HepG2 (cell line): ENCODE measurements at regions not wholly inside any gene's neighbourhood (a gene's known extent, or its start where the extent isn't known, plus 50 kb on each side); places are given as distances from the start of the nearest gene placed in this dataset.
"Not testable (repeated sequence)": the region's sequence is repeated elsewhere in the genome, so short reads cannot be mapped to it uniquely, and the experiment has no call there.

Experiments
- ATAC-seq: fragments of 200-7000 bp; cut with Tn5 transposase; 3 replicates; pipeline ENCODE4 v1.9.1; 2020; ENCODE audit warnings: mild to moderate bottlenecking, moderate library complexity
- BruUV-seq: library from RNA; stranded (reverse); fragments of 400-500 nt; replicated peaks from 2 replicates; lab custom pipeline; 2021; lab: Mats Ljungman, UMichigan
- CTCF ChIA-PET: fragments of 300-600 bp; formaldehyde crosslinking; extraction: SDS; loops from one replicate; lab custom pipeline; 2021; ENCODE audit warnings: low total read pairs, inconsistent platforms, low intra/inter-chr PET ratio; lab: Yijun Ruan, JAX
- POLR2A ChIA-PET: fragments of 350-600 bp; sonication (Branson Sonifier 250); formaldehyde crosslinking; loops from one replicate; lab custom pipeline; 2020; ENCODE audit warnings: antibody characterized with exemption, inconsistent platforms; lab: Yijun Ruan, JAX
- DNase-seq: peaks from one replicate; pipeline ENCODE4 v3.0.0-alpha.2; 2015; ENCODE audit warnings: low spot score
- FAIRE-seq: peaks from 3 replicates; lab custom pipeline; 2011; peaks lifted over from hg19 to GRCh38; lab: Jason Lieb, UNC
- H2AFZ ChIP-seq: one replicate; pipeline ENCODE4 v1.6.1; 2011; ENCODE audit warnings: low read length, inconsistent platforms
- H3K27ac ChIP-seq: fragments of 300-600 bp; 3 replicates; pipeline ENCODE4 v1.8.0; 2011; ENCODE audit warnings: mixed run types, mild to moderate bottlenecking, mixed read lengths, low read length, inconsistent platforms; ENCODE audit not compliant: insufficient read depth; ENCODE audit errors: extremely low read length
- H3K27me3 ChIP-seq, 2 experiments: fragments of 200-600 bp in 1 of 2; 2 replicates in 1 of 2; 3 replicates in 1 of 2; pipeline versions ENCODE4 v1.6.0 to v1.8.0; 2011; ENCODE audit warnings: low read length in 2 of 2, mild to moderate bottlenecking in 2 of 2, moderate library complexity in 2 of 2, inconsistent platforms in 1 of 2; ENCODE audit not compliant: insufficient read depth in 2 of 2, control insufficient read depth in 1 of 2
- H3K36me3 ChIP-seq, 2 experiments: fragments of 200-600 bp in 1 of 2; replicated peaks in 1 of 2; 2 replicates in 1 of 2; 3 replicates in 1 of 2; pipeline versions ENCODE4 v1.5.1 to v1.8.0; 2011; ENCODE audit warnings: low read length in 2 of 2, inconsistent platforms in 1 of 2; ENCODE audit not compliant: insufficient read depth in 2 of 2, control insufficient read depth in 1 of 2
- H3K4me1 ChIP-seq: 2 replicates; pipeline ENCODE4 v1.5.1; 2012; ENCODE audit warnings: low read length, inconsistent platforms; ENCODE audit not compliant: insufficient read depth
- H3K4me2 ChIP-seq: 2 replicates; pipeline ENCODE4 v1.6.0; 2011; ENCODE audit warnings: low read depth, low read length, inconsistent platforms
- H3K4me3 ChIP-seq, 3 experiments: fragments of 200-600 bp in 1 of 3; sonication (generic), shearing (Covaris generic) in 1 of 3; replicated peaks in 1 of 3; 2 replicates each; pipeline ENCODE4 v1.5.1; 2011 to 2016; ENCODE audit warnings: low read length in 3 of 3, inconsistent platforms in 2 of 3, low read depth in 2 of 3, mild to moderate bottlenecking in 2 of 3, control low read depth in 1 of 3, mixed read lengths in 1 of 3; ENCODE audit not compliant: insufficient read depth in 1 of 3
- H3K79me2 ChIP-seq: one replicate; pipeline ENCODE4 v1.6.1; 2011; ENCODE audit warnings: low read length, inconsistent platforms; ENCODE audit not compliant: insufficient read depth
- H3K9ac ChIP-seq: 2 replicates; pipeline ENCODE4 v1.6.0; 2011; ENCODE audit warnings: mild to moderate bottlenecking, low read depth, low read length, inconsistent platforms; ENCODE audit not compliant: insufficient read depth
- H3K9me3 ChIP-seq: 2 replicates; pipeline ENCODE4 v1.5.1; 2012; ENCODE audit warnings: mild to moderate bottlenecking, low read length
- H4K20me1 ChIP-seq: 2 replicates; pipeline ENCODE4 v1.6.0; 2011; ENCODE audit warnings: inconsistent platforms, mild to moderate bottlenecking, low read length, moderate library complexity; ENCODE audit not compliant: insufficient read depth
- BCL3 ChIP-seq: sonication (generic); formaldehyde crosslinking; IDR thresholded peaks from 2 replicates; pipeline ENCODE4 v1.5.1; 2020; ENCODE audit warnings: mild to moderate bottlenecking, missing genetic modification reagents, moderate library complexity
- CBX1 ChIP-seq: IDR thresholded peaks from one replicate; pipeline ENCODE4 v1.6.1; 2016; ENCODE audit warnings: antibody characterized with exemption, low read depth
- CBX5 ChIP-seq: sonication (generic); formaldehyde crosslinking; IDR thresholded peaks from 2 replicates; pipeline ENCODE4 v1.4.0; 2020; ENCODE audit warnings: missing genetic modification reagents, borderline replicate concordance
- CCDC6 ChIP-seq: sonication (generic); formaldehyde crosslinking; IDR thresholded peaks from 2 replicates; pipeline ENCODE4 v1.8.1; 2022; ENCODE audit warnings: mild to moderate bottlenecking, missing genetic modification reagents, moderate library complexity
- DMAP1 ChIP-seq: IDR thresholded peaks from 2 replicates; pipeline ENCODE4 v1.6.1; 2016
- GLI4 ChIP-seq: sonication (generic); formaldehyde crosslinking; IDR thresholded peaks from 2 replicates; pipeline ENCODE4 v1.5.1; 2020; ENCODE audit warnings: missing genetic modification reagents, mild to moderate bottlenecking, moderate library complexity, borderline replicate concordance
- MIXL1 ChIP-seq: IDR thresholded peaks from 2 replicates; pipeline ENCODE4 v1.6.1; 2016
- NFKB2 ChIP-seq: sonication (generic); formaldehyde crosslinking; IDR thresholded peaks from 2 replicates; pipeline ENCODE4 v1.4.0; 2020; ENCODE audit warnings: missing genetic modification reagents, borderline replicate concordance
- NONO ChIP-seq, 2 experiments: fragments of 450-650 bp in 1 of 2; sonication (generic) in 1 of 2; formaldehyde crosslinking in 1 of 2; IDR thresholded peaks in 1 of 2; conservative IDR thresholded peaks in 1 of 2; 2 replicates each; pipeline versions ENCODE4 v1.6.1 to v1.8.0; 2017 to 2022; ENCODE audit warnings: mild to moderate bottlenecking in 1 of 2, missing genetic modification reagents in 1 of 2, moderate library complexity in 1 of 2
- RAD51 ChIP-seq: fragments of 450-650 bp; IDR thresholded peaks from 2 replicates; pipeline ENCODE4 v1.6.1; 2016; ENCODE audit warnings: borderline replicate concordance
- TFDP2 ChIP-seq: sonication (generic); formaldehyde crosslinking; IDR thresholded peaks from 2 replicates; pipeline ENCODE4 v1.4.0; 2020; ENCODE audit warnings: missing genetic modification reagents
- ZNF224 ChIP-seq: sonication (generic); formaldehyde crosslinking; IDR thresholded peaks from 2 replicates; pipeline ENCODE4 v1.5.0; 2020; ENCODE audit warnings: mild to moderate bottlenecking, missing genetic modification reagents
- ZNF331 ChIP-seq: sonication (generic); formaldehyde crosslinking; IDR thresholded peaks from 2 replicates; pipeline ENCODE4 v1.4.0; 2020; ENCODE audit warnings: missing genetic modification reagents
- ZUFSP ChIP-seq: sonication (generic); formaldehyde crosslinking; IDR thresholded peaks from 2 replicates; pipeline ENCODE4 v1.9.0; 2021; ENCODE audit warnings: missing genetic modification reagents, mild to moderate bottlenecking, borderline replicate concordance
- WGBS: methylation state at CpG from one replicate; pipeline ENCODE4 v1.1.6; 2017; ENCODE audit warnings: low lambda C conversion rate; 5-methylcytosine and 5-hydroxymethylcytosine counted together
- in situ Hi-C: cut with HindIII; loops from 2 replicates; pipeline ENCODE4 v1.10.0; 2017; ENCODE audit warnings: low pct_unique_long_range_greater_than_20kb; ENCODE audit not compliant: extremely low pct_ligation_motif_present
- intact Hi-C: fragments of 100-400 bp; cut with micrococcal nuclease; formaldehyde crosslinking; loops from one replicate; pipeline ENCODE4 v1.10.0; 2022; ENCODE audit not compliant: unreplicated experiment

- ATAC-seq, H3K4me1 ChIP-seq, BruUV-seq, H3K27ac ChIP-seq, intact Hi-C loops, H3K4me2 ChIP-seq, H3K4me3 ChIP-seq, CTCF ChIA-PET, POLR2A ChIA-PET, H3K9me3 ChIP-seq, H3K79me2 ChIP-seq, in situ Hi-C loops, H4K20me1 ChIP-seq, H3K27me3 ChIP-seq, H2AFZ ChIP-seq, FAIRE-seq, H3K36me3 ChIP-seq, DNase-seq, H3K9ac ChIP-seq: not testable (repeated sequence)
- WGBS, result 0% methylated on average over 1 of the region's 1 CpG
Measured at GRCh38 chr1:194831595-194831994, 1645.2 kb upstream of the B3GALT2 start.

GRCh38 chr1:194830387-194830786 lies 1644.0 kb upstream of the B3GALT2 start:
- no peak for TF ChIP-seq CBX1
- TF ChIP-seq ZUFSP (CRISPR knock-in tag), result no peak
- no peak for TF ChIP-seq CCDC6 (CRISPR knock-in tag)
- TF ChIP-seq ZNF224 (CRISPR knock-in tag), result no peak
- no peak for TF ChIP-seq BCL3 (CRISPR knock-in tag)
- no peak for TF ChIP-seq RAD51
- TF ChIP-seq CBX5 (CRISPR knock-in tag), result no peak
- TF ChIP-seq MIXL1 (CRISPR knock-in tag), result no peak
- no peak for TF ChIP-seq NONO (IDR thresholded peaks at IDR 0.05)
- TF ChIP-seq NONO (CRISPR knock-in tag; conservative IDR thresholded peaks at IDR 0.05), result no peak
- TF ChIP-seq ZNF331 (CRISPR knock-in tag), result no peak
- TF ChIP-seq DMAP1, result no peak
- TF ChIP-seq TFDP2, result no peak
- TF ChIP-seq NFKB2 (CRISPR knock-in tag), result no peak
- TF ChIP-seq GLI4 (CRISPR knock-in tag), result no peak
- Histone ChIP-seq H3K27me3 (no peaks in the 10 kb centered on the region), H3K4me1 (no peaks in the 10 kb centered on the region), H2AFZ (no peak overlapping the region), H3K4me2 (no peak overlapping the region), H3K27ac (no peak overlapping the region), H3K36me3 (no peaks in the 10 kb centered on the region), H3K4me3 (no peak overlapping the region), H4K20me1 (no peaks in the 10 kb centered on the region), H3K9me3 (no peaks in the 10 kb centered on the region), H3K79me2 (no peaks in the 10 kb centered on the region), H3K9ac (no peak overlapping the region)
- BruUV-seq, result no TSS peak
- DNase-seq (no peak), ATAC-seq (no peak), FAIRE-seq (no peak)
- POLR2A ChIA-PET, result no interaction called here
- in situ Hi-C loops (no loop called here), intact Hi-C loops (no loop called here)
- CTCF ChIA-PET, result no interaction called here
